ENCODE measurements at regions not wholly inside any gene's neighbourhood (a gene's known extent, or its start where the extent isn't known, plus 50 kb on each side); places are given as distances from the start of the nearest gene placed in this dataset.
"Not testable (repeated sequence)": the region's sequence is repeated elsewhere in the genome, so short reads cannot be mapped to it uniquely, and the experiment has no call there.

DNA sequence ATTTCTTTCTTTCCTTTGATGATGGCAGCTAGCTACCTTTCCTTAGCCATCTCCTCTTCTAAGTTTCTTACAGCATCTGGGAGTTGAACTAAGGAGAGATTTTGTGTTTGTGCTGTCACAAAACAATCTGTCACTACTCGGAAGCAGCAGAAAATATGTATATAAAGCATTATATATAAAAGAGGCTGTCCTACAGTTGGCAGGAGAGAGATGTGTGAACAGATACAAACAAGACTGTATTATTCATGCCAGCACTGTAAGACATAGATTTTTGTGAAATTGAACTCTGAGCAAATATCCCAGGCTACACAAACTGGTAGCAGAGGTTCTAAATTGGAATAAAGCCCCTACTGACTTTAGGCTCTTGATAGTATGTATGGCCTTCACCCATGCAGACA lies 577.5 kb upstream of the NECTIN3 start:
- Mint-ChIP-seq H3K4me1 (ENCODE audit: low read depth) (no peaks in the 10 kb centered on the region), H3K36me3 (ENCODE audit: low read depth) (no peaks in the 10 kb centered on the region), H3K9me3 (no peaks in the 10 kb centered on the region), H3K4me3 (ENCODE audit: low read depth) (no peak overlapping the region), H3K27ac (no peak overlapping the region), H3K27me3 (ENCODE audit: low read depth) (no peaks in the 10 kb centered on the region)
- DNase-seq (ENCODE audit: low spot score) = no peak
- intact Hi-C loops (cut with micrococcal nuclease) = no loop called here

DNA sequence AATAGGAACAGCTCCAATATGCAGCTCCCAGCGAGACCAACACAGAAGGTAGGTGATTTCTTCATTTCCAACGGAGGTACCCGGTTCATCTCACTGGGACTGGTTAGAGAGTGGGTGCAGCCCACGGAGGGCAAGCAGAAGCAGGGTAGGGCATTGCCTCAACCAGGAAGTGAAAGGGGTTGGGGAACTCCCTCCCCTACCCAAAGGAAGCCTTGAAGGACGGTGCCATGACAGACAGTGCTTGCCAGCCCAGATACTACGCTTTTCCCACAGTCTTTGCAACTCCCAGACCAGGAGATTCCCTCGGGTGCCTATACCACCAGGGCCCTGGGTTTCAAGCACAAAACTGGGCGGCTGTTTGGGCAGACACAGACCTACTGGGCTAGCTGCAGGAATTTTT lies 576.9 kb upstream of the NECTIN3 start:
- Mint-ChIP-seq H3K27me3 (ENCODE audit: low read depth) (no peaks in the 10 kb centered on the region), H3K27ac (no peak overlapping the region), H3K9me3 (no peaks in the 10 kb centered on the region), H3K4me3 (ENCODE audit: low read depth) (no peak overlapping the region), H3K4me1 (ENCODE audit: low read depth) (no peaks in the 10 kb centered on the region), H3K36me3 (ENCODE audit: low read depth) (no peaks in the 10 kb centered on the region)
- DNase-seq (ENCODE audit: low spot score) = no peak
- intact Hi-C loops (cut with micrococcal nuclease) = no loop called here

DNA sequence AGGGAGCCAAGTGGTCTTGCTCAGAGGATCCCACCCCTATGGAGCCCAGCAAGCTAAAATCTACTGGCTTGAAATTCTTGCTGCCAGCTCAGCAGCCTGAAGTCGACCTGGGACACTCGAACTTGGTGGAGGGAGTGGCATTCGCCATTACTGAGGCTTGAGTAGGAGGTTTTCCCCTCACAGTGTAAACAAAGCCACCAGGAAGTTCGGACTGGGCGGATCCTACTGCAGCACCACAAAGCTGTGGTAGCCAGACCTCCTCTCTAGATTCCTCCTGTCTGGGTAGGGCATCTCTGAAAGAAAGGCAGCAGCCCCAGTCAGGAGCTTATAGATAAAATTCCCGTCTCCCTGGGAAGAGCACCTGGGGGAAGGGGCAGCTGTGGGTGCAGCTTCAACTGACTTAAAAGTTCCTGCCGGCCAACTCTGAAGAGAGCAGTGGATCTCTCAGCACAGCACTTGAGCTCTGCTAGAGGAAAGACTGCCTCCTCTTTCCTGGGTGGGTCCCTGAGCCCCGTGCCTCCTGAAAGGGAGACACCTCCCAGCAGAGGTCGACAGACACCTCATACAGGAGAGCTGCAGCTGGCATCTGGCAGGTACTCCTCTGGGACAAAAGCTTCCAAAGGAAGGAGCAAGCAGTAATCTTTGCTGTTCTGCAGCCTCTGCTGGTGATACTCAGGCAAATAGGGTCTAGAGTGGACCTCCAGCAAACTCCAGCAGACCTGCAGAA lies 576.3 kb upstream of the NECTIN3 start:
- H3K4me3 Mint-ChIP-seq (ENCODE audit: low read depth) = no peak overlapping the region
- intact Hi-C loops (cut with micrococcal nuclease) = no loop called here
- no peaks in the 10 kb centered on the region for H3K9me3 Mint-ChIP-seq

DNA sequence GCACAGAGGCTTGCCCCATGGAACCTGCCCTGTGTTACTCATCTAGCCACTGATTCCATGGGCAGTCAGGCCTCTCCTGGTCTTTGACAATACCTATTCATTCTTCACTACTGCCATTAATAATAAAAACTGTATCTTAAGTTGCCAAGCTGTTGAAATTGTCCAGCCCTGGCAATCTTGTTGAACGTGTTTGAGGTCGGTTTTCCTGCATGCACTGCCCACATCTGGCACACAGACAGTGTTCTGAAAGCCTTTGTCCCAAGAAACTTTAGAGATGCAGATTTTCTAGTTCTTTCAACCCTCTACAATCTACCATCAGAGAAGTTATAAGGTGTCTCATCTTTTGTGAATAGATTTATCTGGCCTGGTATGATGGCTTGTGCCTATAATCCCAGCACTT lies 567.2 kb upstream of the NECTIN3 start:
- H3K27ac Mint-ChIP-seq = no peak overlapping the region
- H3K9me3 Mint-ChIP-seq = no peaks in the 10 kb centered on the region
- no peaks in the 10 kb centered on the region for H3K36me3 Mint-ChIP-seq (ENCODE audit: low read depth)
- H3K4me3 Mint-ChIP-seq (ENCODE audit: low read depth) = no peak overlapping the region
- intact Hi-C loops (cut with micrococcal nuclease) = no loop called here
- H3K4me1 Mint-ChIP-seq (ENCODE audit: low read depth) = no peaks in the 10 kb centered on the region
- H3K27me3 Mint-ChIP-seq (ENCODE audit: low read depth) = no peaks in the 10 kb centered on the region
- DNase-seq (ENCODE audit: low spot score) = no peak

More for the DNA sequence above, 576.3 kb upstream of the NECTIN3 start:
- H3K36me3 Mint-ChIP-seq (ENCODE audit: low read depth) = no peaks in the 10 kb centered on the region
- DNase-seq (ENCODE audit: low spot score) = no peak
- H3K27ac Mint-ChIP-seq = no peak overlapping the region
- H3K4me1 Mint-ChIP-seq (ENCODE audit: low read depth) = no peaks in the 10 kb centered on the region
- H3K27me3 Mint-ChIP-seq (ENCODE audit: low read depth) = no peaks in the 10 kb centered on the region

DNA sequence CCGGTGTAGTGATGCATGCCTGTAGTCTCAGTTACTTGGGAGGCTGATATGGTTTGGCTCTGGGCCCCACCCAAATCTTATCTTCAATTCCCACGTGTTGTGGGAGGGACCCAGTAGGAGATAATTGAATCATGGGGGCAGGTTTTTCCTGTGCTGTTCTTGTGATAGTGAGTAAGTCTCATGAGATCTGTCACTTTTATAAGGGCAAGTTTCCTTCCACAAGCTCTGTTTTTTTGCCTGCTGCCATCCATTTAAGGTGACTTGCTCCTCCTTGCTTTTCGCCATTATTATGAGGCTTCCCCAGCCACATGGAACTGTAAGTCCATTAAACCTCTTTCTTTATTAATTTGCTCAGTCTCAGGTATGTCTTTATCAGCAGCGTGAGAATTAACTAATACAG lies 566.7 kb upstream of the NECTIN3 start:
- Mint-ChIP-seq H3K36me3 (ENCODE audit: low read depth) (no peaks in the 10 kb centered on the region), H3K4me1 (ENCODE audit: low read depth) (no peaks in the 10 kb centered on the region), H3K27me3 (ENCODE audit: low read depth) (no peaks in the 10 kb centered on the region), H3K4me3 (ENCODE audit: low read depth) (no peak overlapping the region), H3K27ac (no peak overlapping the region), H3K9me3 (no peaks in the 10 kb centered on the region)
- intact Hi-C loops (cut with micrococcal nuclease) = no loop called here
- DNase-seq (ENCODE audit: low spot score) = no peak

DNA sequence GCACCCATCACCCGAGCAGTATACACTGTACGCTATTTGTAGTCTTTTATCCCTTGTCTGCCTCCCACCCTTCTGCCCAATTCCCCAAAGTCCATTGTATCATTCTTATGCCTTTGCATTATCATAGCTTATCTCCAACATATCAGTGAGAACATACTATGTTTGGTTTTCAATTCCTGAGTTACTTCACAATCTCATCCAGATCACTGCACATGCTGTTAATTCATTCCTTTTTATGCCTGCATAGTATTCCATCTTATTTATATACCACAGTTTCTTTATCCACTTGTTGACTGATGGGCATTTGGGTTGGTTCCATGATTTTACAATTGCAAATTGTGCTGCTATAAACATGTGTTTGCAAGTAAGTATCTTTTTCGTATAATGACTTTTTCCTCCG lies 564.7 kb upstream of the NECTIN3 start:
- no peaks in the 10 kb centered on the region for H3K36me3 Mint-ChIP-seq (ENCODE audit: low read depth)
- no peak overlapping the region for H3K27ac Mint-ChIP-seq
- no peaks in the 10 kb centered on the region for H3K9me3 Mint-ChIP-seq
- no peak for DNase-seq (ENCODE audit: low spot score)
- intact Hi-C loops (cut with micrococcal nuclease) = no loop called here
- no peak overlapping the region for H3K4me3 Mint-ChIP-seq (ENCODE audit: low read depth)
- H3K27me3 Mint-ChIP-seq (ENCODE audit: low read depth) = no peaks in the 10 kb centered on the region
- no peaks in the 10 kb centered on the region for H3K4me1 Mint-ChIP-seq (ENCODE audit: low read depth)

DNA sequence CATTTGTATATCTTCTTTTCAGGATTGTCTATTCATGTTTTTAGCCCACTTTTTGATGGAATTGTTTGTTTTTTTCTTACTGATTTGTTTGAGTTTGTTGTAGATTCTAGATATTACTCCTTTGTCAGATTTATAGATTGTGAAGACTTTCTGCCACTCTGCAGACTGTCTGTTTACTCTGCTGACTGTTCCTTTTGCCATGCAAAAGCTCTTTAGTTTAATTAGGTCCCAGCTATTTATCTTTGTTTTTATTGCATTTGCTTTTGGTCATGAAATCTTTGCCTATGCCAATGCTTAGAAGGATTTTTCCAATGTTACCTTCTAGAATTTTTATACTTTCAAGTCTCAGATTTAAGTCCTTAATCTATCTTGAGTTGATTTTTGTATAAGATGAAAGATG lies 564.0 kb upstream of the NECTIN3 start:
- intact Hi-C loops (cut with micrococcal nuclease); H3K4me1 Mint-ChIP-seq (ENCODE audit: low read depth); H3K9me3 Mint-ChIP-seq; H3K4me3 Mint-ChIP-seq (ENCODE audit: low read depth); DNase-seq (ENCODE audit: low spot score); H3K36me3 Mint-ChIP-seq (ENCODE audit: low read depth); H3K27ac Mint-ChIP-seq; H3K27me3 Mint-ChIP-seq (ENCODE audit: low read depth): not testable (repeated sequence)

DNA sequence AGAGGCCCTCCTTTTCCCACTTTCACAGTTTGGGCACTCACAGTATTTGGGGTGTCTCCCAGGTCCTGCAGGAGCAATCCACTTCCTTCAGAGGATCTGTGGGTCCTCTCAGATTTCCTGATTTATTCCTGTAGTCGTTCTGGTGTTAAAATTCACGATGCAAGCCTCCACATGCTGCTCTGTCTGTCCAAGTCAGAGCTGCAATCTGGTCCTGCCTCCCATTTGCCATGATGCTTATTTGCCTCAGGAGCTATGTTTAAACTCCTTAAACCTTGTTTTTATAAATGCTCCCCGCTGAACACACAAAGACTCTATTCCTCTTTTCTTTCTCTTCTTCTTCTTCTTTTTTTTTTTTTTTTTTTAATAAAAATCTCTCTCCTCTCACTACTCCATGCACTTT lies 558.7 kb upstream of the NECTIN3 start:
- Mint-ChIP-seq H3K27me3 (ENCODE audit: low read depth) (no peaks in the 10 kb centered on the region), H3K4me3 (ENCODE audit: low read depth) (no peak overlapping the region), H3K4me1 (ENCODE audit: low read depth) (no peaks in the 10 kb centered on the region), H3K9me3 (no peaks in the 10 kb centered on the region), H3K27ac (no peak overlapping the region), H3K36me3 (ENCODE audit: low read depth) (no peaks in the 10 kb centered on the region)
- DNase-seq (ENCODE audit: low spot score) = no peak
- intact Hi-C loops (cut with micrococcal nuclease) = no loop called here

DNA sequence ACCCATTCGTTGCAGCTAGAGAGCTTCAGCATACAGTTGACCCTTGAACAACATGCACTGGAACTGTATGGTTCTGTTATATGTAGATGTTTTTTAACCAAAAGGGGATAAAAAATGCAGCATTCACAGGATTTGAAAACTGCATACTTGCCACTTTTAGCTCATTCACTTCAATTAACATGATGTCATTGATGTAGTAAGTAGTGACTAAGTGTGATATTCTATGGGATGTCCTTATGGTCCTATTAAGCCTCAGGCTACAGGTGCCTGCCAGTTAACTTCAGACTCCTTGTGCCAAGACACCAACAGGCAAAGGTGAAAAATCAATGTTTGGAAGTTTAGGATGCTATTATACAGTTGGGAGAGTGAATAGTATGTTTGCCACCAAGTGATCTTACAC lies 553.6 kb upstream of the NECTIN3 start:
- no peaks in the 10 kb centered on the region for H3K4me1 Mint-ChIP-seq (ENCODE audit: low read depth)

DNA sequence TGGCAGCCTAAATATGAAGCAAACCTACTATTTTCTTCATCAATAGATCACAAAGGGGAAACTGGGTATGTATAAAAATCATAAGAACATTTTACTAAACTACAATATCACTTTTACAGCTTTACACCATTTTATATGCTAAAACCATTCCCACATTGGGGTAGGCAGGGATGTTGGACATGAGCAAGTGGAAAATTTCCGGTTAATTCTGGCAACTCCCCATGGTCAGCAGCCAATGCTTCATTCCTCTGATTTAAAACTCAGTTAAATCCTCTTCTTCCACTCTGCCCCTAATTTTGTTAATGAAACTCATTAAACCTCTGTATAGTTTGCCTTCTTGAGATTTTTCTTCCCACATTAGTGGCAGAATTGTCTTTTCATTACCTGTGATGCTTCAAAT lies 552.5 kb upstream of the NECTIN3 start:
- H3K9me3 Mint-ChIP-seq = no peaks in the 10 kb centered on the region
- no peak overlapping the region for H3K4me3 Mint-ChIP-seq (ENCODE audit: low read depth)
- H3K4me1 Mint-ChIP-seq (ENCODE audit: low read depth) = no peaks in the 10 kb centered on the region
- no peaks in the 10 kb centered on the region for H3K36me3 Mint-ChIP-seq (ENCODE audit: low read depth)
- H3K27ac Mint-ChIP-seq = no peak overlapping the region
- no peaks in the 10 kb centered on the region for H3K27me3 Mint-ChIP-seq (ENCODE audit: low read depth)
- intact Hi-C loops (cut with micrococcal nuclease) = no loop called here
- DNase-seq (ENCODE audit: low spot score) = no peak

More for the DNA sequence above, 553.6 kb upstream of the NECTIN3 start:
- H3K9me3 Mint-ChIP-seq = no peaks in the 10 kb centered on the region
- intact Hi-C loops (cut with micrococcal nuclease) = no loop called here
- no peaks in the 10 kb centered on the region for H3K27me3 Mint-ChIP-seq (ENCODE audit: low read depth)
- H3K27ac Mint-ChIP-seq = no peak overlapping the region
- no peaks in the 10 kb centered on the region for H3K36me3 Mint-ChIP-seq (ENCODE audit: low read depth)
- no peak overlapping the region for H3K4me3 Mint-ChIP-seq (ENCODE audit: low read depth)
- DNase-seq (ENCODE audit: low spot score) = no peak

DNA sequence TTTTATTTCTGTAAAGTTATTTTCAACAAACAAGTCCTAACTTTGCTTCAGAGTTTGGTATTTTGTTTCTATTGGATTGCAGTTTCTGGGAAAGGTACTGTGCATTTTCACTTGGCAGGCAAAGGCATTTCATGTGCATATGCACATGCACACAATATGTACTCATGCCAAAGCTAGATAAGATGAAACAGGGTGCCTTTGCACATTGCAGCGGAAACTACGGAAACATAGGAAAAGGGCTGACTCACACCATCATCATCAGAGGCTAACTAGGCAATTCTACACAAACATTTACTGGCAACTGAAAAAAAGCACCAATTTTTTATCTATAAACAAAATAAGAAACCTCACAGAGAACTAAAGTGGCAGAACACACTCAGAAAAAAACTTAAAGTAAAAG lies 550.6 kb upstream of the NECTIN3 start:
- no peaks in the 10 kb centered on the region for H3K36me3 Mint-ChIP-seq (ENCODE audit: low read depth)

DNA sequence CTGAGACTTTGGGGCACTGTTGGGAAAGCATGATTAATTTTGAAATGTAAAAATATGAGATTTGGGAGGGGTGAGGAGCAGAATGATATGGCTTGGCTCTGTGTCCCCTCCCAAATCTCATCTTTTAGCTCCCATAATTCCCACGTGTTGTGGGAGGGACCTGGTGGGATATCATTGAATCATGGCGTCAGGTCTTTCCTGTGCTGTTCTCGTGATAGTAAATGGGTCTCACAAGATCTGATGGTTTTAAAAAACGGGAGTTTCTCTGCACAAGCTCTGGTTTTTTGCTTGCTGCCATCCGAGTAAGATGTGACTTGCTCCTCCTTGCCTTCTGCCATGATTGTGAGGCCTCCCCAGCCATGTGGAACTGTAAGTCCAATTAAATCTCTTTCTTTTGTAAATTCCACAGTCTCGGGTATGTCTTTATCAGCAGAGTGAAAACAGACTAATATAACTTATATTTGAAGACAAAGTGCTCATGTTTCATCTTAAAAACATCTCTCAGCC lies 546.0 kb upstream of the NECTIN3 start:
- H3K4me3 Mint-ChIP-seq (ENCODE audit: low read depth); H3K27me3 Mint-ChIP-seq (ENCODE audit: low read depth); H3K27ac Mint-ChIP-seq; intact Hi-C loops (cut with micrococcal nuclease); DNase-seq (ENCODE audit: low spot score); H3K4me1 Mint-ChIP-seq (ENCODE audit: low read depth); H3K36me3 Mint-ChIP-seq (ENCODE audit: low read depth); H3K9me3 Mint-ChIP-seq: not testable (repeated sequence)

More for the DNA sequence above, 550.6 kb upstream of the NECTIN3 start:
- Mint-ChIP-seq H3K4me1 (ENCODE audit: low read depth) (no peaks in the 10 kb centered on the region), H3K4me3 (ENCODE audit: low read depth) (no peak overlapping the region), H3K9me3 (no peaks in the 10 kb centered on the region), H3K27me3 (ENCODE audit: low read depth) (no peaks in the 10 kb centered on the region), H3K27ac (no peak overlapping the region)
- intact Hi-C loops (cut with micrococcal nuclease) = no loop called here
- no peak for DNase-seq (ENCODE audit: low spot score)

DNA sequence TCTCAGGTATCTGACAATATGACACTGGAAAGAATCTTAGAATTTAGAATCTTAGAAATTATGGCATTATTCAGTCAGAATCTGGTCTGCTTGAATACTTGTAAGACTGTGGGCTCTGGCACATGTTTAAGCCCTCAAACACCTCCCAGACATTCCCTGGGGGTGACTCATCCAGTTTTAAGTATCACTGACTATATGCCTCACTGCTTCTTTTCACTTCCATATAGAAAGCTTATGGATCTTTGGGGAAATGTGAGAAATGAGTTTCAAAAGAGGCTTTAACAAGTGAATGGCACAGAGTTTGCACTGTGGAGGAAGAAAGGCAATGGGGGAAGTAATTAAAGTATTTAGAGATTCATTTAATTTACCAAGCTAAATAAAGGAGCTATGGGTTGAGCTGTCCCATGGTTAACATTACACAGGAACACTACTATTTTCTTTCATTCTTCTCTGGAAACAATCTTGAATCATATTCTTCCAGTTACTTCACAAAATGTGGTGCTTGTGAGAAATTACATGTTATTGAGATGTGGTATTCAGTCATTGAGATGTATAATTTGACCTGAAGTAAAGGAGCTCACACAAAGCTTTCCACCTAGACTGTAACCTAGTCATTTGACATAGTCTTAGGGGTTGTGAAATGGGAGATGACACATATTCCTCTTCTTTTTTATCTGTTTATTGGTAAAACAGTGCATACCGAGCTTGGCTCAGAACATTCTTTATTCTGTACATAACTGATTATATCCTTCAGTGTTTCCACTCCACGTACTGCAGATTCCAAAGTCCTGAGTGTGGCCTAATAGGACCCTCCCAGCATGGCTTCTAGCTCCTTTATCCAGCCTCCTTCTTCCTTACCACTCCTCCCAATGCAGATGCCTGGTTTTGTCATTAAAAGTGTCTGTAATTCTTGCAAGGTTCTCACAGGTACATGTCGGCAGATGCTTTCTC lies 544.6 kb upstream of the NECTIN3 start:
- Mint-ChIP-seq H3K27me3 (ENCODE audit: low read depth) (no peaks in the 10 kb centered on the region), H3K4me3 (ENCODE audit: low read depth) (no peak overlapping the region), H3K27ac (no peak overlapping the region), H3K36me3 (ENCODE audit: low read depth) (no peaks in the 10 kb centered on the region), H3K4me1 (ENCODE audit: low read depth) (no peaks in the 10 kb centered on the region), H3K9me3 (no peaks in the 10 kb centered on the region)
- intact Hi-C loops (cut with micrococcal nuclease) = no loop called here
- DNase-seq (ENCODE audit: low spot score) = no peak
